ENCODE measurements at regions not wholly inside any gene's neighbourhood (a gene's known extent, or its start where the extent isn't known, plus 50 kb on each side); places are given as distances from the start of the nearest gene placed in this dataset.

- DNase-seq (ENCODE audit: low spot score): peak; percentile 24
- Histone ChIP-seq H3K4me2 (no peak overlapping the region), H3K9me3 (ENCODE audit: low read depth) (no peaks in the 10 kb centered on the region), H3K4me1 (peaks cover 4% of the 10 kb centered on the region), H3F3A (ENCODE audit: low read depth) (no peaks in the 10 kb centered on the region), H3K9ac (no peak overlapping the region), H3K36me3 (no peaks in the 10 kb centered on the region), H3K4me3 (no peak overlapping the region), H3K27ac (no peak overlapping the region), H2AFZ (replicated peaks) (peak overlapping the region; percentile 80), H4K20me1 (ENCODE audit: low read depth) (no peaks in the 10 kb centered on the region), H3K79me2 (ENCODE audit: low read depth) (no peaks in the 10 kb centered on the region), H3K27me3 (no peaks in the 10 kb centered on the region)
- no peaks in the 10 kb centered on the region for H3K4me1 Mint-ChIP-seq
- no peak overlapping the region for H3K4me3 Mint-ChIP-seq
- TF ChIP-seq CTCF (IDR thresholded peaks at IDR 0.05): no peak
- TF ChIP-seq EZH2 (IDR thresholded peaks at IDR 0.05): no peak
- no peak for TF ChIP-seq EZH2phosphoT487 (IDR thresholded peaks at IDR 0.05)
- H3K27ac Mint-ChIP-seq: no peak overlapping the region
- no peaks in the 10 kb centered on the region for H3K36me3 Mint-ChIP-seq
- H3K27me3 Mint-ChIP-seq (ENCODE audit: insufficient read depth, low read depth): no peaks in the 10 kb centered on the region
- H3K9me3 Mint-ChIP-seq: no peaks in the 10 kb centered on the region
Observed at GRCh38 chr18:67194886-67195285, 321.6 kb downstream of the DSEL start.

- no peaks in the 10 kb centered on the region for H3K27me3 ChIP-seq
- H3F3A ChIP-seq (ENCODE audit: low read depth): no peaks in the 10 kb centered on the region
- no peaks in the 10 kb centered on the region for H3K79me2 ChIP-seq (ENCODE audit: low read depth)
- no peaks in the 10 kb centered on the region for H3K9me3 ChIP-seq (ENCODE audit: low read depth)
- Mint-ChIP-seq H3K4me3 (no peak overlapping the region), H3K27me3 (ENCODE audit: insufficient read depth, low read depth) (no peaks in the 10 kb centered on the region), H3K27ac (no peak overlapping the region), H3K4me1 (no peaks in the 10 kb centered on the region), H3K36me3 (no peaks in the 10 kb centered on the region), H3K9me3 (no peaks in the 10 kb centered on the region)
- H3K4me2 ChIP-seq: no peak overlapping the region
- no peak for DNase-seq (ENCODE audit: low spot score)
- no peaks in the 10 kb centered on the region for H3K36me3 ChIP-seq
- TF ChIP-seq CTCF (IDR thresholded peaks at IDR 0.05) (no peak), EZH2phosphoT487 (IDR thresholded peaks at IDR 0.05) (no peak), EZH2 (IDR thresholded peaks at IDR 0.05) (no peak)
- H3K27ac ChIP-seq: no peak overlapping the region
- H3K9ac ChIP-seq: no peak overlapping the region
- H4K20me1 ChIP-seq (ENCODE audit: low read depth): no peaks in the 10 kb centered on the region
- no peak overlapping the region for H3K4me3 ChIP-seq
- peak overlapping the region; percentile 6 for H2AFZ ChIP-seq (replicated peaks)
- peaks cover 4% of the 10 kb centered on the region for H3K4me1 ChIP-seq
Observed at GRCh38 chr18:67192535-67192934, 324.0 kb downstream of the DSEL start.

GRCh38 chr18:67183398-67183797 is 333.1 kb downstream of the DSEL start:
- Histone ChIP-seq H3K79me2 (ENCODE audit: low read depth) (no peaks in the 10 kb centered on the region), H3F3A (ENCODE audit: low read depth) (peaks cover 7% of the 10 kb centered on the region), H2AFZ (replicated peaks) (no peak overlapping the region), H4K20me1 (ENCODE audit: low read depth) (no peaks in the 10 kb centered on the region), H3K4me2 (peak overlapping the region; percentile 63), H3K27ac (peak overlapping the region; percentile 89), H3K9ac (no peak overlapping the region), H3K4me1 (peaks cover 37% of the 10 kb centered on the region), H3K27me3 (no peaks in the 10 kb centered on the region), H3K36me3 (no peaks in the 10 kb centered on the region), H3K4me3 (no peak overlapping the region), H3K9me3 (ENCODE audit: low read depth) (no peaks in the 10 kb centered on the region)
- Mint-ChIP-seq H3K4me3 (no peak overlapping the region), H3K9me3 (no peaks in the 10 kb centered on the region), H3K36me3 (no peaks in the 10 kb centered on the region), H3K27ac (peak overlapping the region; percentile 62), H3K27me3 (ENCODE audit: insufficient read depth, low read depth) (no peaks in the 10 kb centered on the region), H3K4me1 (peaks cover 27% of the 10 kb centered on the region)
- TF ChIP-seq EZH2phosphoT487 (IDR thresholded peaks at IDR 0.05) (peak; percentile 32), CTCF (IDR thresholded peaks at IDR 0.05) (no peak)
- peak; percentile 71 for DNase-seq (ENCODE audit: low spot score)
